ENCODE measurements at regions not wholly inside any gene's neighbourhood (a gene's known extent, or its start where the extent isn't known, plus 50 kb on each side); places are given as distances from the start of the nearest gene placed in this dataset.

GRCh38 chr5:3661755-3662296, 66.2 kb downstream of the IRX1 start:
- no peak for TF ChIP-seq CTCF (IDR thresholded peaks at IDR 0.05; ENCODE audit: insufficient read depth, low read length, missing control alignments)
- ChIA-PET CTCF (no interaction called here), POLR2A (no interaction called here)
- H3K4me3 ChIP-seq (ENCODE audit: low read depth, low read length): no peak overlapping the region
- no peak for DNase-seq (ENCODE audit: low read depth, low spot score)

- H3K4me3 ChIP-seq (ENCODE audit: low read depth, low read length): no peak overlapping the region
- ChIA-PET CTCF (no interaction called here), POLR2A (no interaction called here)
- DNase-seq (ENCODE audit: low read depth, low spot score): no peak
- no peak for TF ChIP-seq CTCF (IDR thresholded peaks at IDR 0.05; ENCODE audit: insufficient read depth, low read length, missing control alignments)
Measured at GRCh38 chr5:3662344-3662743, 66.7 kb downstream of the IRX1 start.

- POLR2A ChIA-PET: no interaction called here
- CTCF ChIA-PET: no interaction called here
- no peak for TF ChIP-seq CTCF (IDR thresholded peaks at IDR 0.05; ENCODE audit: insufficient read depth, low read length, missing control alignments)
- no peak overlapping the region for H3K4me3 ChIP-seq (ENCODE audit: low read depth, low read length)
- no peak for DNase-seq (ENCODE audit: low read depth, low spot score)
Measured at GRCh38 chr5:3671337-3671736, 75.7 kb downstream of the IRX1 start.

- H3K4me3 ChIP-seq (ENCODE audit: low read depth, low read length): no peak overlapping the region
- no peak for TF ChIP-seq CTCF (IDR thresholded peaks at IDR 0.05; ENCODE audit: insufficient read depth, low read length, missing control alignments)
- DNase-seq (ENCODE audit: low read depth, low spot score): no peak
- POLR2A ChIA-PET: no interaction called here
- CTCF ChIA-PET: no interaction called here
Measured at GRCh38 chr5:3678801-3679200, 83.2 kb downstream of the IRX1 start.

- TF ChIP-seq CTCF (IDR thresholded peaks at IDR 0.05; ENCODE audit: insufficient read depth, low read length, missing control alignments): no peak
- no peak overlapping the region for H3K4me3 ChIP-seq (ENCODE audit: low read depth, low read length)
- CTCF ChIA-PET: no interaction called here
- DNase-seq (ENCODE audit: low read depth, low spot score): no peak
- POLR2A ChIA-PET: no interaction called here
Measured at GRCh38 chr5:3680821-3681220, 85.2 kb downstream of the IRX1 start.

- POLR2A ChIA-PET: no interaction called here
- CTCF ChIA-PET: no interaction called here
Measured at GRCh38 chr5:3684118-3684517, 88.5 kb downstream of the IRX1 start.

More at GRCh38 chr5:3684118-3684517, 88.5 kb downstream of the IRX1 start:
- H3K4me3 ChIP-seq (ENCODE audit: low read depth, low read length): no peak overlapping the region
- TF ChIP-seq CTCF (IDR thresholded peaks at IDR 0.05; ENCODE audit: insufficient read depth, low read length, missing control alignments): no peak
- DNase-seq (ENCODE audit: low read depth, low spot score): no peak
